GM12878 (cell line): ENCODE measurements at regions not wholly inside any gene's neighbourhood (a gene's known extent, or its start where the extent isn't known, plus 50 kb on each side); places are given as distances from the start of the nearest gene placed in this dataset.

Source experiments
- BCLAF1 ChIP-seq: fragments of 450-650 bp; IDR thresholded peaks from 2 replicates; pipeline ENCODE4 v1.6.1; 2017; ENCODE audit warnings: antibody characterized with exemption, mild to moderate bottlenecking, moderate library complexity
- FOXK2 ChIP-seq: fragments of 450-650 bp; IDR thresholded peaks from 2 replicates; pipeline ENCODE4 v1.6.1; 2017; ENCODE audit warnings: mild to moderate bottlenecking, moderate library complexity
- IKZF1 ChIP-seq: fragments of 450-650 bp; conservative IDR thresholded peaks from 2 replicates; pipeline ENCODE4 v1.6.1; 2017; ENCODE audit warnings: antibody characterized with exemption, mild to moderate bottlenecking
- KLF5 ChIP-seq: fragments of 450-650 bp; IDR thresholded peaks from 2 replicates; pipeline ENCODE4 v1.6.1; 2014; ENCODE audit warnings: mild to moderate bottlenecking; ENCODE audit not compliant: partially characterized antibody
- MYC ChIP-seq: IDR thresholded peaks from 2 replicates; pipeline ENCODE4 v1.6.1; 2011; ENCODE audit warnings: mild to moderate bottlenecking, low read length, moderate library complexity, inconsistent platforms; ENCODE audit not compliant: insufficient read depth, insufficient replicate concordance, insufficient read length, severe bottlenecking
- NFYA ChIP-seq: IDR thresholded peaks from 2 replicates; pipeline ENCODE4 v1.6.1; 2011; ENCODE audit warnings: low read depth, mild to moderate bottlenecking, low read length, improper control_type of control experiment, borderline replicate concordance
- USF2 ChIP-seq: IDR thresholded peaks from 2 replicates; pipeline ENCODE4 v1.6.1; 2011; ENCODE audit warnings: low read depth, low read length, improper control_type of control experiment, borderline replicate concordance
- ZBTB33 ChIP-seq: fragments of 450-650 bp; IDR thresholded peaks from 2 replicates; pipeline ENCODE4 v1.6.1; 2017; ENCODE audit warnings: mild to moderate bottlenecking
- ZNF217 ChIP-seq: fragments of 450-650 bp; IDR thresholded peaks from 2 replicates; pipeline ENCODE4 v1.6.1; 2017; ENCODE audit warnings: antibody characterized with exemption, mild to moderate bottlenecking

- TF ChIP-seq ZBTB33: no peak
- TF ChIP-seq MYC: no peak
- no peak for TF ChIP-seq ZNF217
- no peak for TF ChIP-seq NFYA
- TF ChIP-seq USF2: no peak
- no peak for TF ChIP-seq FOXK2
- no peak for TF ChIP-seq BCLAF1
- TF ChIP-seq KLF5: no peak
- TF ChIP-seq IKZF1: no peak
- TF ChIP-seq, all 136 proteins: peak for 0
These were observed 423.7 kb upstream of the ZNF804A start (continued) for GRCh38 chr2:184174493-184175104.
